Ectodermal cell (in vitro differentiated cells): ENCODE measurements at regions not wholly inside any gene's neighbourhood (a gene's known extent, or its start where the extent isn't known, plus 50 kb on each side); places are given as distances from the start of the nearest gene placed in this dataset.

Experiments used
- H3K27ac ChIP-seq: 2 replicates; pipeline ENCODE4 v1.7.0; 2013; ENCODE audit warnings: mild to moderate bottlenecking, low read depth, low read length; ENCODE audit not compliant: insufficient read depth, poor library complexity, severe bottlenecking
- H3K27me3 ChIP-seq: 2 replicates; pipeline ENCODE4 v1.7.0; 2013; ENCODE audit warnings: mild to moderate bottlenecking, low read length; ENCODE audit not compliant: insufficient read depth, control insufficient read depth, poor library complexity, severe bottlenecking
- H3K36me3 ChIP-seq: one replicate; pipeline ENCODE4 v1.7.0; 2013; ENCODE audit warnings: low read length; ENCODE audit not compliant: control insufficient read depth, insufficient read depth
- H3K4me1 ChIP-seq: one replicate; pipeline ENCODE4 v1.7.0; 2013; ENCODE audit warnings: low read length; ENCODE audit not compliant: control insufficient read depth, insufficient read depth
- H3K4me3 ChIP-seq: 2 replicates; pipeline ENCODE4 v1.7.0; 2013; ENCODE audit warnings: low read depth, low read length, control low read depth; ENCODE audit not compliant: insufficient read depth
- H3K9me3 ChIP-seq: 2 replicates; pipeline ENCODE4 v1.7.0; 2013; ENCODE audit warnings: mild to moderate bottlenecking, low read length, moderate library complexity; ENCODE audit not compliant: control insufficient read depth
- WGBS, 2 experiments: methylation state at CpG; one replicate each; pipeline ENCODE4 v1.1.7; 2013; ENCODE audit warnings: missing lambda C conversion rate in 2 of 2; 5-methylcytosine and 5-hydroxymethylcytosine counted together

- H3K4me3 ChIP-seq: no peak overlapping the region
- WGBS, 2 experiments: 84 to 91% methylated on average over 2 of the region's 2 CpGs
- H3K36me3 ChIP-seq: no peaks in the 10 kb centered on the region
- no peak overlapping the region for H3K27ac ChIP-seq
- H3K9me3 ChIP-seq: no peaks in the 10 kb centered on the region
- no peaks in the 10 kb centered on the region for H3K4me1 ChIP-seq
- no peaks in the 10 kb centered on the region for H3K27me3 ChIP-seq
Measured at GRCh38 chr14:84436528-84436927, 1093.4 kb upstream of the FLRT2 start.

DNA sequence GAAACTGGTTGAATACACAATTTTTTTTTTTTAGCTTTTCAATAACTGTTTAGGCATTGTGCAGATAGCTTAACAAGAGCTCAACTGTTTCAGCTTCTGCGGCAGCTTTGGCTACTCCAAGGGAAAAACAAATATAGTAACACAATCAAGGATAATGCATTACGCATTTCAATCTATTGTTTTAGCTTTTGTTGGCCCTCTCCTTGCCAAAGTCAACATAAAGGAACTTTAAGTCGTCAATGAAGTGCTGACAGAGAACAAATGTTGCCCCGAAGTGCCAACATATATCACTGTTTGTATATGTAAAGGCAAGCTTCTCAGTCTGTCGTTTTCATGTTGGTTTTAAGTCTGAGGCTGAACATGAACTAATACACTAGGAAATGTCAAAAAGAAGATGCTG is 1087.4 kb upstream of the FLRT2 start:
- Histone ChIP-seq H3K4me1 (no peaks in the 10 kb centered on the region), H3K36me3 (no peaks in the 10 kb centered on the region), H3K4me3 (no peak overlapping the region), H3K9me3 (no peaks in the 10 kb centered on the region), H3K27me3 (no peaks in the 10 kb centered on the region), H3K27ac (no peak overlapping the region)
- WGBS, 2 experiments: 36 to 43% methylated on average over 5 of the region's 5 CpGs

DNA sequence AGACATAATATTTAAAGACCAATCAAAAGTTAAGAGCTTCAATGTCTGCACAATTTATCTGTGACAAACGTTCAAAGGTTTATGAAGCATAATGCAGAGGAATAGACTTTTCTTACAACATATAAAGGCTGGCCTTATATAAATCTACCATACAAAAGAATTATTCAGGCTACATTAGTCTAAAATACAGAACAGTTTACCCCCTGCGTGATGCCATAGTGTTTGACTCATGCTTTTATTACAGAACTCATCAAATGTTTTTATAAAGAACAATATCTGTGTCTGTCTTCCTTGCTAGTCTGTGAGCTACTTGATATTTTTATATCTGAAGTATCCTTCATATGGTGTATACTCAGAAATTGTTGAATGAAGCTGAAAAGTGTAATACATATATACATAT is 1084.5 kb upstream of the FLRT2 start:
- H3K27me3 ChIP-seq: no peaks in the 10 kb centered on the region
- H3K36me3 ChIP-seq: no peaks in the 10 kb centered on the region
- 80 to 95% methylated on average over 1 to 2 of the region's 2 CpGs for WGBS, 2 experiments
- H3K4me3 ChIP-seq: no peak overlapping the region
- H3K9me3 ChIP-seq: no peaks in the 10 kb centered on the region
- H3K27ac ChIP-seq: no peak overlapping the region
- no peaks in the 10 kb centered on the region for H3K4me1 ChIP-seq

DNA sequence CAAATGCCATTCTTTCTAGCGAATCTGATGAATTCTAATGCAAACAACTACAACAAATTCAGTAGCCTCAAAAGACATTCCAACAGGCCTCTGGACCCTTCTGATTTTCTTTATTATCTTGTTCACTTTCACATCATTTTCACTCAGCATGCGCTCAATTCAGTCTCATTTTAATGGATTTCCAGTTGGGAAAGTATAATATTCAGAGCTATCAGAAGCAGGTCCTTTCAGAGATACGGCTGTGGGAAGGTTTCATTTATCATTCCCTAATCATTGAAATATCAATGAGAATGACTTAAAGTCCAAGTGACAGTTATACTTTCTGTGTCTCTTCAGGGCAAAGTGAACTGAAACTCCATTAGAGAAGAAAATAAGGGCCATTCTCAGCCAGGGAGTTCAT is 1083.7 kb upstream of the FLRT2 start:
- Histone ChIP-seq H3K27ac (no peak overlapping the region), H3K9me3 (no peaks in the 10 kb centered on the region), H3K36me3 (no peaks in the 10 kb centered on the region), H3K4me3 (no peak overlapping the region), H3K27me3 (no peaks in the 10 kb centered on the region), H3K4me1 (no peaks in the 10 kb centered on the region)
- WGBS, 2 experiments: 90 to 94% methylated on average over 2 to 3 of the region's 3 CpGs

DNA sequence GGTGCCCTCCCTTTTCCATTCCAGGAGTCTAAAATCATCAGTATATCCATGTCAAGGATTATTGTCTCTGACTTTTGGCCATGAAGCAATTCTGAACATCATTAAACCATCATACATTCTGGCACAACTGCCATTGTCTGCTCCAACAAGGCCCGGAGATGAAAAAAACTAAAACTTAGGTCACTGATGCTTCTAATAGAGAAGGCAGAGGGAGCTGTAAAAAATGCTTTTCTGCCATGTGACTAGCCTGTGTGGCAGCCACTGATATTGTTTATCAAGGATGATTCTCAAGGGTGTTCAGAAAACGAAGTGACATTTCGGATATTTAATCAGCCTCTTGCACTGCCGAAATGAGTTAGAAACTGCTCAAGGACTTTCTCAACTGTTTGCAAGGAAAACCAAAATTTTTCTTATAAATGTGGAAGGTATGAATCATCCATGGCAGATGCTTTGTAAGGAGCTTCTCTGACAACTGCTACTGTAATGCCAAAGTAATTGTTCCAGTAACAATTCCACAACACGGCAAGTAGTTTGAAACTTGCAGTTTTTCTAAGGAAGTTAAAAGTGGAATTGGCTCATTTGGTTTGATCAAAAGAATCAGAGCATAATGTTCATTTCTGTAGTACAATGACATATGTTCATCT is 1076.5 kb upstream of the FLRT2 start:
- Histone ChIP-seq H3K27me3 (no peaks in the 10 kb centered on the region), H3K4me1 (no peaks in the 10 kb centered on the region), H3K27ac (no peak overlapping the region), H3K36me3 (no peaks in the 10 kb centered on the region), H3K4me3 (no peak overlapping the region), H3K9me3 (no peaks in the 10 kb centered on the region)
- WGBS, 2 experiments: 90 to 92% methylated on average over 5 of the region's 5 CpGs

DNA sequence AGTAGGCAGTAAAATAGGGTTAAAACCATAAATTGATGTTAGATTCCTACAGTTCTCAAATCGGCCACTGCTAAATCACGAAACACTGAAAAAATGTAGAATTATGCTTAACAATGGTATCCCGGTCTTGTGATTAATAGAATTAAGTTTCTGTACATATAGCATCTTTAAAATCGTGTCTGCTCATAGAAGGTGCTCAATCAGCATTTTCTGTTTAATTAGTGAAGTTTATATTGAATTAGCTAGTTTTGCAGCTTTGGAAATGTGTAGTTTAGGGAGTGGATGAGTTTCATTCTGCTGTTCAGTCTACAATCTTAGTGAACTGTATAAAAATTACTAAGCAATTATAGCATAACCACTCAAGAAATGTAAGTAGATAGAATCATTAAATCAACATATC is 1075.8 kb upstream of the FLRT2 start:
- Histone ChIP-seq H3K4me3 (no peak overlapping the region), H3K9me3 (no peaks in the 10 kb centered on the region), H3K27me3 (no peaks in the 10 kb centered on the region), H3K36me3 (no peaks in the 10 kb centered on the region), H3K27ac (no peak overlapping the region), H3K4me1 (no peaks in the 10 kb centered on the region)
- 94 to 96% methylated on average over 4 of the region's 4 CpGs for WGBS, 2 experiments

GRCh38 chr14:84456946-84457345 is 1073.0 kb upstream of the FLRT2 start:
- H3K4me1 ChIP-seq: no peaks in the 10 kb centered on the region
- H3K4me3 ChIP-seq: no peak overlapping the region
- no peaks in the 10 kb centered on the region for H3K27me3 ChIP-seq
- no peaks in the 10 kb centered on the region for H3K9me3 ChIP-seq
- no peaks in the 10 kb centered on the region for H3K36me3 ChIP-seq
- 89 to 94% methylated on average over 2 of the region's 2 CpGs for WGBS, 2 experiments
- no peak overlapping the region for H3K27ac ChIP-seq

GRCh38 chr14:84458881-84459280 is 1071.1 kb upstream of the FLRT2 start:
- Histone ChIP-seq H3K27me3 (no peaks in the 10 kb centered on the region), H3K36me3 (no peaks in the 10 kb centered on the region), H3K4me3 (no peak overlapping the region), H3K9me3 (no peaks in the 10 kb centered on the region), H3K27ac (no peak overlapping the region), H3K4me1 (no peaks in the 10 kb centered on the region)
- 80 to 92% methylated on average over 1 of the region's 1 CpG for WGBS, 2 experiments

- H3K9me3 ChIP-seq: no peaks in the 10 kb centered on the region
- no peaks in the 10 kb centered on the region for H3K36me3 ChIP-seq
- H3K27me3 ChIP-seq: no peaks in the 10 kb centered on the region
- H3K4me3 ChIP-seq: no peak overlapping the region
- WGBS, 2 experiments: 62 to 89% methylated on average over 1 of the region's 1 CpG
- no peak overlapping the region for H3K27ac ChIP-seq
- no peaks in the 10 kb centered on the region for H3K4me1 ChIP-seq
Measured at GRCh38 chr14:84465880-84466279, 1064.1 kb upstream of the FLRT2 start.

DNA sequence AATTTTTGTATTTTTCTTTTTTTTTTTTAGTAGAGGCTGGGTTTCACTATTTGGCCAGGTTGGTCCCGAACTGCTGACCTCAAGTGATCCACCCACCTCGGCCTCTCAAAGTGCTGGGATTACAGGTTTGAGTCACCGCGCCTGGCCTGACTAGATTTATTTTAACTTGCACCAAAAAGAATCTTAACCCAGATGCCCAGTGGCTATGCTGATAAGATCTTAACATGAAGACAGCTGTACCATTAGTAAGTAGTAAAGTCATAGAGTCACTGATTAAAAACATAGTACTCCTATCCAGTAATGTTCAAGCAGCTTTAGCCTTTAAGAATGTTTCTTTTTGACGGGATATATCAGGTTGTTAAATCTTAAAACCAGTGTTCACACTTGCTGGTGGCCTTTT is 1061.8 kb upstream of the FLRT2 start:
- 71% methylated on average over 5 of the region's 5 CpGs for WGBS, 2 experiments
- no peaks in the 10 kb centered on the region for H3K9me3 ChIP-seq
- no peaks in the 10 kb centered on the region for H3K36me3 ChIP-seq
- no peaks in the 10 kb centered on the region for H3K27me3 ChIP-seq
- no peak overlapping the region for H3K4me3 ChIP-seq
- H3K27ac ChIP-seq: no peak overlapping the region
- no peaks in the 10 kb centered on the region for H3K4me1 ChIP-seq

DNA sequence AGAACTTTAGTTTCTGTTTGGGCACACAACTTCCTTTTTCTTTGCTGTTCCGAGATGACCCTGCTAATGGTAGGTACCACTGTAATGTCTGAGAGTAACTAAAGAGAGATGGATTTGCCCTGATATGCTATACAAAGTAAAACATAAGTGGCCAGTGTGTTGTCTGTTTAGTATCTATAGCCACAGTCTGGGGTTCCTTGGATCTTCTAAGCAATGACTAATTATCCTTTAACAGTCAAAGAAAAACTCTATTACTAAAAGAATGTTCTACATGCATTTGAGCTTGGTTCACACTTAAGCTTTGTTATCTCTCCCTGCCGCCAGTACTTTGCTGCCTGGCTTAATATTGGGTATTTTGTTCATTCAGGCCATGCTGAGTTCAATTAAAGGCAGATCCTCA is 1051.9 kb upstream of the FLRT2 start:
- H3K27me3 ChIP-seq: no peaks in the 10 kb centered on the region
- H3K4me3 ChIP-seq: no peak overlapping the region
- no peak overlapping the region for H3K27ac ChIP-seq
- H3K9me3 ChIP-seq: no peaks in the 10 kb centered on the region
- WGBS, 2 experiments: 93 to 100% methylated on average over 2 of the region's 2 CpGs
- H3K4me1 ChIP-seq: no peaks in the 10 kb centered on the region
- H3K36me3 ChIP-seq: no peaks in the 10 kb centered on the region
